Lung (tissue), 11 donors: ENCODE measurements at regions not wholly inside any gene's neighbourhood (a gene's known extent, or its start where the extent isn't known, plus 50 kb on each side); places are given as distances from the start of the nearest gene placed in this dataset.

ENCODE experiments used
- ATAC-seq: fragments of 200-7000 bp; cut with Tn5 transposase; one replicate; pipeline ENCODE4 v1.9.1; 2020; ENCODE audit warnings: moderate number of reproducible peaks; ENCODE audit not compliant: insufficient read depth, low FRiP score
- DNase-seq, 3 donors: peaks; one replicate each; pipeline ENCODE4 v3.0.0-alpha.2; 2013 to 2017
- H3K27ac ChIP-seq, 2 donors: one replicate each; pipeline ENCODE4 v1.5.1; 2013; ENCODE audit warnings: mild to moderate bottlenecking in 2 of 2, moderate library complexity in 2 of 2, control low read depth in 1 of 2, inconsistent platforms in 1 of 2, low read depth in 1 of 2, low read length in 1 of 2
- H3K27me3 ChIP-seq, 3 donors: one replicate each; pipeline ENCODE4 v1.5.1; 2013; ENCODE audit warnings: low read length in 2 of 3; ENCODE audit not compliant: control insufficient read depth in 3 of 3, insufficient read depth in 3 of 3
- H3K36me3 ChIP-seq, 4 donors: one replicate each; pipeline ENCODE4 v1.5.1; 2013; ENCODE audit warnings: low read length in 4 of 4, mild to moderate bottlenecking in 1 of 4, moderate library complexity in 1 of 4; ENCODE audit not compliant: control insufficient read depth in 4 of 4, insufficient read depth in 4 of 4
- H3K4me1 ChIP-seq, 5 donors: one replicate each; pipeline ENCODE4 v1.5.1; 2013; ENCODE audit warnings: low read length in 5 of 5, mild to moderate bottlenecking in 2 of 5, moderate library complexity in 1 of 5; ENCODE audit not compliant: control insufficient read depth in 5 of 5, insufficient read depth in 5 of 5
- H3K4me3 ChIP-seq: one replicate; pipeline ENCODE4 v1.5.1; 2013; ENCODE audit warnings: mild to moderate bottlenecking, control low read depth, moderate library complexity
- H3K9ac ChIP-seq, 2 donors: one replicate each; pipeline ENCODE4 v1.5.1; 2013; ENCODE audit warnings: low read length in 2 of 2, control low read depth in 1 of 2; ENCODE audit not compliant: insufficient read depth in 1 of 2
- H3K9me3 ChIP-seq, 4 donors: one replicate each; pipeline ENCODE4 v1.5.1; 2013; ENCODE audit warnings: low read length in 3 of 4, mild to moderate bottlenecking in 1 of 4, moderate library complexity in 1 of 4; ENCODE audit not compliant: control insufficient read depth in 4 of 4, insufficient read depth in 3 of 4
- WGBS, 2 donors: extraction: QIAGEN DNeasy Blood & Tissue Kit; methylation state at CpG; one replicate each; pipeline ENCODE4 v1.1.7; 2013; 5-methylcytosine and 5-hydroxymethylcytosine counted together
- TF ChIP-seq, protein P1 (sequence below): IDR thresholded peaks from 2 replicates; pipeline ENCODE4 v1.5.1; 2012; ENCODE audit warnings: mild to moderate bottlenecking; ENCODE audit errors: control extremely low read depth, extremely low read depth
- donor health status: control.
- donor health status: control.
- donor health status: Bipolar disorder and iron deficiency.
- donor health status: healthy.
- donor health status: DM: yes; HTN: yes; CAD: no.

DNA sequence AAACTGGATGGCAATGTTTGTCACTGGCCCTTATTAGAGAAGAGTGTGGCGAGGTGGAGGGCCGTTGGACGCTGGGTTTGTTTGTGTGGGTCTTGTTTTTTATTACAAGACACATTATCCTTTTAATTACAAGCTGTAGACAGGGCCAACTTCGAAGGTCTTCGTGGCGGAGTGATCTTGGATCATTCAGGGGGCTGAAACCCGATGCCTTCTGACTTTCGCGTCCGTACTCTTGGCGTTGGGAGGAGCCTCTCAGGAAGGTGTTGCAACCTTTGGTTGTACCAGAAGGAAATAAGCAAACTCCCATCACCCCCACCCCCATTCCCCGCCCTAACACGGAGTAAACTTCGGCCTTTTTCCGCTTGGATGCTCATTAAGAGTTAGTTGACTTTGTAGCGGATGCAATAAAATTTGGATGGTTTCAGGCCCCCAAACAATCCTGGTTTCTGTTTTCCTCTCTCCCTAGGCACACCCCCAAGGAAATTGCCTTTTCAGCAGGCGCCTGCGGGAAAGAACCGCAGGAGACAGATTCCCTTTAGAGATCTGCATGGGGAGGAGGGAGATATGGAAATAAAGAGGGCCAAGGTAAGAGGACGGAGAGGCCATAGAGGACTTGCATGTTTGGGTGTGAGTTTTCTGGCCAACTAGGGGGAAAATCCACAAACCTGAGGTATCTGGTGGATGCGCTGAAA is 294.5 kb upstream of the NFE2L3 start:
- WGBS, 2 donors = 10 to 14% methylated on average over 21 of the region's 21 CpGs
- Histone ChIP-seq H3K27ac (no peak overlapping the region), H3K36me3 (no peaks in the 10 kb centered on the region), H3K9ac (peak overlapping the region in 1 of 2 donors; percentile 75), H3K4me3 (peak overlapping the region; percentile 22), H3K4me1 (peaks cover 0 to 58% (median 12%) of the 10 kb centered on the region in 5 donors), H3K9me3 (peaks cover 0 to 18% (median 0%) of the 10 kb centered on the region in 4 donors), H3K27me3 (peaks cover 29 to 61% (median 61%) of the 10 kb centered on the region in 3 donors)
- TF ChIP-seq, protein P1, sequence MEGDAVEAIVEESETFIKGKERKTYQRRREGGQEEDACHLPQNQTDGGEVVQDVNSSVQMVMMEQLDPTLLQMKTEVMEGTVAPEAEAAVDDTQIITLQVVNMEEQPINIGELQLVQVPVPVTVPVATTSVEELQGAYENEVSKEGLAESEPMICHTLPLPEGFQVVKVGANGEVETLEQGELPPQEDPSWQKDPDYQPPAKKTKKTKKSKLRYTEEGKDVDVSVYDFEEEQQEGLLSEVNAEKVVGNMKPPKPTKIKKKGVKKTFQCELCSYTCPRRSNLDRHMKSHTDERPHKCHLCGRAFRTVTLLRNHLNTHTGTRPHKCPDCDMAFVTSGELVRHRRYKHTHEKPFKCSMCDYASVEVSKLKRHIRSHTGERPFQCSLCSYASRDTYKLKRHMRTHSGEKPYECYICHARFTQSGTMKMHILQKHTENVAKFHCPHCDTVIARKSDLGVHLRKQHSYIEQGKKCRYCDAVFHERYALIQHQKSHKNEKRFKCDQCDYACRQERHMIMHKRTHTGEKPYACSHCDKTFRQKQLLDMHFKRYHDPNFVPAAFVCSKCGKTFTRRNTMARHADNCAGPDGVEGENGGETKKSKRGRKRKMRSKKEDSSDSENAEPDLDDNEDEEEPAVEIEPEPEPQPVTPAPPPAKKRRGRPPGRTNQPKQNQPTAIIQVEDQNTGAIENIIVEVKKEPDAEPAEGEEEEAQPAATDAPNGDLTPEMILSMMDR = no peak
- ATAC-seq (no peak), DNase-seq (peak in 2 of 3 donors; percentile 61 to 77)

DNA sequence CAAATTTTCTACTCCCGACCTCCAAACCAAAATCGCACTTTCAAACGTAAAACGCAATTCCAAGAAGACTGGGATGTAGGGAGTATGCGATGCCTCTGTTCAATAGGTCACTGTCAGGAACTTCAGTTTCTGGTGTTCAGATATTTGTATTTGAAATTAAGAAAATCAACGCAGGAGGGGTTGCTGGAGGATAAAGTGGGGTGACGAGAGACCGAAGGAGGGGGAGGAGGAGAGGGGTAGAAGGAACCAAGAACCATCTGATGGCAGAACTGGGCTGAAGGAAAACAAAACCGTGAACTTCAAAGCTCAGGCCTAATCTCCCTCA is 293.8 kb upstream of the NFE2L3 start:
- Histone ChIP-seq H3K36me3 (no peaks in the 10 kb centered on the region), H3K4me1 (peaks cover 0 to 56% (median 10%) of the 10 kb centered on the region in 5 donors), H3K4me3 (no peak overlapping the region), H3K9me3 (peaks cover 0 to 20% (median 0%) of the 10 kb centered on the region in 4 donors), H3K27ac (no peak overlapping the region), H3K27me3 (peaks cover 34 to 63% (median 62%) of the 10 kb centered on the region in 3 donors), H3K9ac (no peak overlapping the region)
- TF ChIP-seq, protein P1 = no peak
- ATAC-seq = no peak
- 16 to 38% methylated on average over 9 of the region's 9 CpGs for WGBS, 2 donors
- peak in 1 of 3 donors; percentile 26 for DNase-seq

DNA sequence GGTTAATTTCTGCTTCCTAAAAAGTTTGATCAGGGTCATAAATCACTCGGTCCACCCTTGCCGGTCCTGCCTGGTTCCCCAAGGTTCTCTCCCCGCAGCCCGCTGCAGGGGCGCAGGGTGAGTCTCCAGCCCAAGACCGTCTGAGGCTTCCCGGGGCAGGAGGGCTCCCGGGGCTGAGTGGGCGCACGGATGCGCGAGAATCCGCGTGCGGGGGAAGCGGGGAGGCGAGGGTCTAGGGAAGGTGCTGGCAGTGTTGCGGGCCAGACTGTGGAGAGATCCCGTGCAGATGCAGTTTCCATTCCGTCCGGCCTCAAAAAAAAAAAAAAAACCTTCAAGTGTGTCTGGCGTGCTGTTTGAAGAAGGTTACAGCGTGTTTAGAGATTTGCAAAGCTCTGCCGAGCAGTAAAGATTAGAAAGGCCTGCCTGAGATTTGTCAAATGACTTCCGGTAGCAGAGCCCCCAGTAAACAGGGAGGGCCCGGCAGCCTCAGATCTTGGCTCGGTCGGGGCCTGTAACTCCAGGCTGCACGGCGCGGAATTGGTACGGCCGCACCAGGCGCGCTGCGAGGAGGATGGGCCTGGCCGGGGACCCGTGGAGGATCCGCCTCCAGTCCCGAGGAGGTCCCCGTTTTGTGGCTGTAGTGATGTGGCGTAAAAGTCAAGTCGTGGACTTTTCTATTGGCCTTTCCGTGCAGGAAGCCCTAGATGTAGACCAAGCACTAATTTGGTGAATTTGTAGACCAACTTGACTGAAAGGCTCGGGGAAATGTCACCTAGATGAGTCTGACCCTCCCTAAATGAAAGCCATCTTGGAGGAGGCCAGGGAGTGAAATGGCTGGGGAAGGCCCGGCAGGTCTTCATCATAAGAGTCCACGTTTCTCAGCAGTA is 293.2 kb upstream of the NFE2L3 start:
- 17 to 27% methylated on average over 47 of the region's 47 CpGs for WGBS, 2 donors
- H3K9me3 ChIP-seq = peaks cover 0 to 20% (median 0%) of the 10 kb centered on the region in 4 donors
- no peak overlapping the region for H3K9ac ChIP-seq
- no peak overlapping the region for H3K27ac ChIP-seq
- TF ChIP-seq, protein P1 = no peak
- DNase-seq (peak; percentile 47 to 65 (median 59)), ATAC-seq (no peak)
- H3K4me3 ChIP-seq = no peak overlapping the region
- peaks cover 0 to 50% (median 10%) of the 10 kb centered on the region in 5 donors for H3K4me1 ChIP-seq
- H3K36me3 ChIP-seq = no peaks in the 10 kb centered on the region
- peaks cover 37 to 69% (median 66%) of the 10 kb centered on the region in 3 donors for H3K27me3 ChIP-seq
